ENCODE measurements at regions not wholly inside any gene's neighbourhood (a gene's known extent, or its start where the extent isn't known, plus 50 kb on each side); places are given as distances from the start of the nearest gene placed in this dataset.

DNA sequence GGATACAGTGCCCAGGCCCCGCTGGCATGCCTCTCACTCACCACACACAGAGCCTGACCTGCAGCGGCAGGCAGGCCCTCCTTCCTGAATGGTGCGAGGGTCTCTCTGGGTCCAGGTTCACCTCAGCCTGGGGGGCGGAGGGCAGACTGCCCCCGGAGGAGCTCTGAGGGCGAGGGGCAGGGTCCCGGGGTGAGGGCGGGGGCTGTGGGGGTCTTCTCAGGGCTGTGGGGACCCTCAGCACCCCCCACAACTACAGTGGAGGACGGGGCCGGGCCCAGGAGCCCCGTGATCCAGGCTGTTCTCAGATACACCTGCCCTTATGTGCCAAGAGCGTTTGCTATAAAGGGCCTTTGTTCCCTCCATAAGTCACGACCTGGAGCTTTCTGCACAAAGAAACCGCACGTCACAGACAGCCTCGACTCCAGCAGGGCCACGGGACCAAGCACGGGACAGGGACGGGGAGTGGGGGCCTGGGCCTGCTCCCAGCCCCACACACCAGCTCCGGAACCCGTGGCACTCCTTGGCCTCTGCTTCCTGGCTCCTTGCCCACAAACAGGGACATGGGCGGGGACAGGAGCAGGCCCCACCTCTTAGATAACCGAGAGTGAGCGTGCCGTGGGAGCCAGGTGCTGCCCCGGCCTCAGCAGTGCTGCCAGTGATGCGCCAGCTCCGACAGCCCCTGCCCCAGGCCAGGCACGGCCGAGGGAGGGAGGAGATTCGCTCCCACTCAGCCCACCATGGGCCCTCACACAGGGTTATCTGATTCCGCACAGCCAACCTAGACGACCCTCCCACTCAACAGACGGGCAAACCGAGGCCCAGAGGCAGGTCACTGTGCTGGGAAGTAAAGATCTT, 101.9 kb downstream of the RFLNA start:
- Histone ChIP-seq H3K4me2 (ENCODE audit: low read depth, low read length) (no peak overlapping the region), H3K27me3 (replicated peaks; ENCODE audit: insufficient read depth, low read length) (no peaks in the 10 kb centered on the region), H3K27ac (ENCODE audit: low read length) (no peak overlapping the region), H3K9me3 (replicated peaks; ENCODE audit: insufficient read depth, low read length) (no peaks in the 10 kb centered on the region), H3K4me1 (ENCODE audit: low read length) (peaks cover 10% of the 10 kb centered on the region), H4K20me1 (ENCODE audit: insufficient read depth, low read length) (no peaks in the 10 kb centered on the region), H3K9ac (ENCODE audit: low read length) (no peak overlapping the region), H3F3A (ENCODE audit: insufficient read depth, low read length) (peaks cover 2% of the 10 kb centered on the region; the same call in 1 of the 2 replicates), H3K79me2 (ENCODE audit: low read length) (peaks cover 4% of the 10 kb centered on the region; the same call in 1 of the 2 replicates), H3K9me2 (replicated peaks; ENCODE audit: insufficient read depth, low read length) (no peaks in the 10 kb centered on the region), H3K4me3 (ENCODE audit: low read length) (no peak overlapping the region), H2AFZ (ENCODE audit: low read length) (no peak overlapping the region), H3K36me3 (replicated peaks; ENCODE audit: insufficient read depth, low read length) (no peaks in the 10 kb centered on the region)
- TF ChIP-seq EZH2phosphoT487 (IDR thresholded peaks at IDR 0.05; ENCODE audit: low read length), result no peak
- no peak for TF ChIP-seq EZH2 (optimal IDR thresholded peaks at IDR 0.05; ENCODE audit: low read depth, low read length)
- no peak for TF ChIP-seq CTCF (IDR thresholded peaks at IDR 0.05; ENCODE audit: low read length)
- DNase-seq, result no peak

GRCh38 chr12:124395986-124396385, 101.1 kb downstream of the RFLNA start:
- Histone ChIP-seq H3K27ac (ENCODE audit: low read length) (no peak overlapping the region), H3K9ac (ENCODE audit: low read length) (no peak overlapping the region), H3K79me2 (ENCODE audit: low read length) (peaks cover 4% of the 10 kb centered on the region; the same call in 1 of the 2 replicates), H3K9me3 (replicated peaks; ENCODE audit: insufficient read depth, low read length) (no peaks in the 10 kb centered on the region), H3K27me3 (replicated peaks; ENCODE audit: insufficient read depth, low read length) (no peaks in the 10 kb centered on the region), H3K4me3 (ENCODE audit: low read length) (no peak overlapping the region), H3F3A (ENCODE audit: insufficient read depth, low read length) (peaks cover 6% of the 10 kb centered on the region), H2AFZ (ENCODE audit: low read length) (no peak overlapping the region), H3K36me3 (replicated peaks; ENCODE audit: insufficient read depth, low read length) (no peaks in the 10 kb centered on the region), H3K4me2 (ENCODE audit: low read depth, low read length) (no peak overlapping the region), H3K9me2 (replicated peaks; ENCODE audit: insufficient read depth, low read length) (no peaks in the 10 kb centered on the region), H4K20me1 (ENCODE audit: insufficient read depth, low read length) (no peaks in the 10 kb centered on the region), H3K4me1 (ENCODE audit: low read length) (peaks cover 16% of the 10 kb centered on the region)
- TF ChIP-seq EZH2 (optimal IDR thresholded peaks at IDR 0.05; ENCODE audit: low read depth, low read length) (no peak), EZH2phosphoT487 (IDR thresholded peaks at IDR 0.05; ENCODE audit: low read length) (no peak), CTCF (IDR thresholded peaks at IDR 0.05; ENCODE audit: low read length) (no peak)
- no peak for DNase-seq

DNA sequence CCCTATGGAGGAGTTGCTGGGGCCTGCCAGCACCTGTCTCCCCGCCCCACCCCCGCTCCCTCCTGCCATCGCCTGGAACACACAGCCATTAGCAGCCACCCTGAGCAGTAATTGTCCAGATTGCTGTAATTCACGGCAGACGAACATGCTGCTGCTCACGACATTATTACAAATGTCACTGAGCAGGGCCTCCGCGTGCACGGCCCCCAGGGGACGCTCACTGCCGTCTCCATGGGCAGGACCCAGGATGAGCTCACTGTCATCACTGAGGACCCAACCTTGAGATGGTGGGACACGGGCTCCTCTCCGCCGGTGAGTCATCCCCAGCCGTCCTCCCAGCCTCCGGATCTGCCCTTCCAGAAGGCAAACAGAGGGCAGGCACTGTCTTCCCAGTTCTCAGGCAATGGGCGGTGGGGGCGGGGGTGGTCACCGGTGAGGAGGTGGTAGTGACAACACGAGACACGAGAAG, 100.4 kb downstream of the RFLNA start:
- no peaks in the 10 kb centered on the region for H3K9me2 ChIP-seq (replicated peaks; ENCODE audit: insufficient read depth, low read length)
- H3K36me3 ChIP-seq (replicated peaks; ENCODE audit: insufficient read depth, low read length), result no peaks in the 10 kb centered on the region
- H3K9ac ChIP-seq (ENCODE audit: low read length), result no peak overlapping the region
- H3K27me3 ChIP-seq (replicated peaks; ENCODE audit: insufficient read depth, low read length), result no peaks in the 10 kb centered on the region
- H3K79me2 ChIP-seq (ENCODE audit: low read length), result peaks cover 4% of the 10 kb centered on the region; the same call in 1 of the 2 replicates
- H3K4me2 ChIP-seq (ENCODE audit: low read depth, low read length), result no peak overlapping the region
- no peak overlapping the region for H3K4me3 ChIP-seq (ENCODE audit: low read length)
- H4K20me1 ChIP-seq (ENCODE audit: insufficient read depth, low read length), result no peaks in the 10 kb centered on the region
- no peak overlapping the region for H2AFZ ChIP-seq (ENCODE audit: low read length)
- H3F3A ChIP-seq (ENCODE audit: insufficient read depth, low read length), result peaks cover 6% of the 10 kb centered on the region
- no peak for DNase-seq
- no peaks in the 10 kb centered on the region for H3K9me3 ChIP-seq (replicated peaks; ENCODE audit: insufficient read depth, low read length)
- H3K4me1 ChIP-seq (ENCODE audit: low read length), result peaks cover 18% of the 10 kb centered on the region
- H3K27ac ChIP-seq (ENCODE audit: low read length), result no peak overlapping the region
- TF ChIP-seq EZH2phosphoT487 (IDR thresholded peaks at IDR 0.05; ENCODE audit: low read length), result no peak
- TF ChIP-seq CTCF (IDR thresholded peaks at IDR 0.05; ENCODE audit: low read length), result no peak
- no peak for TF ChIP-seq EZH2 (optimal IDR thresholded peaks at IDR 0.05; ENCODE audit: low read depth, low read length)
